H1 (cell line): ENCODE measurements at regions not wholly inside any gene's neighbourhood (a gene's known extent, or its start where the extent isn't known, plus 50 kb on each side); places are given as distances from the start of the nearest gene placed in this dataset.

Experiments
- CTCF ChIA-PET: fragments of 300-600 bp; sonication (Branson Sonifier 250); formaldehyde crosslinking; loops from one replicate; lab custom pipeline; 2021; ENCODE audit not compliant: partially characterized antibody; lab: Charles Lee
- POLR2A ChIA-PET: fragments of 300-600 bp; sonication (Branson Sonifier 250); formaldehyde crosslinking; loops from one replicate; lab custom pipeline; 2021; ENCODE audit warnings: inconsistent platforms; ENCODE audit not compliant: partially characterized antibody; lab: Charles Lee
- DNase-seq, 2 experiments: peaks; one replicate each; pipeline versions ENCODE4 v3.0.0 to v3.0.0-alpha.2; 2010 to 2022; ENCODE audit warnings: low spot score in 2 of 2, low read depth in 1 of 2, mixed read lengths in 1 of 2
- FAIRE-seq: peaks from 2 replicates; lab custom pipeline; 2011; peaks lifted over from hg19 to GRCh38; lab: Jason Lieb, UNC
- H2AFZ ChIP-seq: 2 replicates; pipeline ENCODE4 v1.8.1; 2012; ENCODE audit warnings: low read length, inconsistent platforms
- H2AK5ac ChIP-seq: 2 replicates; pipeline ENCODE4 v1.6.1; 2013; ENCODE audit warnings: low read depth, low read length
- H2BK120ac ChIP-seq: replicated peaks from 2 replicates; pipeline ENCODE3; 2013; ENCODE audit warnings: low read depth, low read length, inconsistent platforms
- H2BK12ac ChIP-seq: 2 replicates; pipeline ENCODE4 v1.6.1; 2013; ENCODE audit warnings: low read depth, low read length
- H2BK15ac ChIP-seq: 2 replicates; pipeline ENCODE4 v1.6.1; 2013; ENCODE audit warnings: low read length
- H2BK20ac ChIP-seq: 2 replicates; pipeline ENCODE4 v1.6.1; 2013; ENCODE audit warnings: low read length
- H2BK5ac ChIP-seq: 2 replicates; pipeline ENCODE4 v1.6.1; 2013; ENCODE audit warnings: low read depth, low read length
- H3K14ac ChIP-seq: 2 replicates; pipeline ENCODE4 v1.6.1; 2013; ENCODE audit warnings: inconsistent platforms; ENCODE audit not compliant: insufficient read length
- H3K18ac ChIP-seq: 2 replicates; pipeline ENCODE4 v1.6.1; 2013; ENCODE audit warnings: low read length; ENCODE audit errors: extremely low read depth
- H3K23ac ChIP-seq: 2 replicates; pipeline ENCODE4 v1.6.1; 2013; ENCODE audit warnings: inconsistent platforms; ENCODE audit not compliant: insufficient read length
- H3K23me2 ChIP-seq: 2 replicates; pipeline ENCODE4 v1.6.1; 2013; ENCODE audit warnings: low read depth, low read length
- H3K27ac ChIP-seq: 2 replicates; pipeline ENCODE4 v1.6.1; 2011; ENCODE audit warnings: low read depth, low read length, inconsistent platforms
- H3K27me3 ChIP-seq, 4 experiments: replicated peaks in 1 of 4; 1 replicate in 1 of 4; 2 replicates in 3 of 4; pipeline versions ENCODE4 v1.6.1 to v1.8.1; 2011 to 2013; ENCODE audit warnings: low read length in 3 of 4, mild to moderate bottlenecking in 3 of 4, inconsistent platforms in 2 of 4, mixed read lengths in 2 of 4, moderate library complexity in 1 of 4; ENCODE audit not compliant: control insufficient read depth in 3 of 4, insufficient read depth in 3 of 4; ENCODE audit errors: extremely low read depth in 1 of 4
- H3K36me3 ChIP-seq, 4 experiments: 2 replicates each; pipeline versions ENCODE4 v1.6.1 to v1.8.1; 2011 to 2013; ENCODE audit warnings: mild to moderate bottlenecking in 4 of 4, low read length in 3 of 4, moderate library complexity in 2 of 4, control low read depth in 1 of 4, inconsistent platforms in 1 of 4; ENCODE audit not compliant: insufficient read depth in 4 of 4, control insufficient read depth in 2 of 4
- H3K4ac ChIP-seq: replicated peaks from 2 replicates; pipeline ENCODE3; 2013; ENCODE audit warnings: low read length, low read depth, mixed read lengths, inconsistent platforms; ENCODE audit not compliant: insufficient read length
- H3K4me1 ChIP-seq, 4 experiments: replicated peaks in 1 of 4; 1 replicate in 1 of 4; 2 replicates in 3 of 4; pipeline versions ENCODE4 v1.6.1 to v1.8.1; 2011 to 2013; ENCODE audit warnings: low read length in 3 of 4, inconsistent platforms in 2 of 4, mixed read lengths in 1 of 4; ENCODE audit not compliant: insufficient read depth in 4 of 4, control insufficient read depth in 3 of 4
- H3K4me2 ChIP-seq, 2 experiments: 2 replicates each; pipeline versions ENCODE4 v1.6.1 to v1.8.1; 2011 to 2013; ENCODE audit warnings: low read depth in 2 of 2, low read length in 2 of 2, control low read depth in 1 of 2, inconsistent platforms in 1 of 2, mild to moderate bottlenecking in 1 of 2; ENCODE audit not compliant: insufficient read depth in 1 of 2
- H3K4me3 ChIP-seq, 4 experiments: fragments of 200-600, 300-600 bp in 1 of 4; sonication (generic), shearing (Covaris generic), sonication (Bioruptor Twin) in 1 of 4; 2 replicates each; pipeline versions ENCODE4 v1.5.1 to v1.8.1; 2011 to 2016; ENCODE audit warnings: low read length in 4 of 4, low read depth in 3 of 4, control low read depth in 2 of 4, inconsistent platforms in 2 of 4, mild to moderate bottlenecking in 2 of 4, mixed read lengths in 1 of 4, moderate library complexity in 1 of 4; ENCODE audit not compliant: insufficient read depth in 2 of 4; ENCODE audit errors: extremely low read depth in 1 of 4
- H3K56ac ChIP-seq: replicated peaks from 2 replicates; pipeline ENCODE3; 2013; ENCODE audit warnings: low read depth, mild to moderate bottlenecking, mixed read lengths, low read length, inconsistent platforms; ENCODE audit not compliant: insufficient read length
- H3K79me1 ChIP-seq: 2 replicates; pipeline ENCODE4 v1.6.1; 2013; ENCODE audit warnings: low read depth, low read length, control low read depth
- H3K79me2 ChIP-seq, 2 experiments: 2 replicates each; pipeline versions ENCODE4 v1.6.1 to v1.8.1; 2012 to 2013; ENCODE audit warnings: low read length in 2 of 2, mild to moderate bottlenecking in 2 of 2, inconsistent platforms in 1 of 2; ENCODE audit not compliant: insufficient read depth in 2 of 2, control insufficient read depth in 1 of 2
- H3K9ac ChIP-seq, 4 experiments: replicated peaks in 1 of 4; 1 replicate in 1 of 4; 2 replicates in 3 of 4; pipeline versions ENCODE4 v1.6.1 to v1.8.1; 2011 to 2013; ENCODE audit warnings: low read depth in 3 of 4, low read length in 3 of 4, control low read depth in 2 of 4, mild to moderate bottlenecking in 2 of 4, moderate library complexity in 2 of 4, inconsistent platforms in 1 of 4; ENCODE audit errors: extremely low read depth in 1 of 4
- H3K9me3 ChIP-seq, 2 experiments: 2 replicates each; pipeline versions ENCODE4 v1.6.1 to v1.8.1; 2012 to 2013; ENCODE audit warnings: mild to moderate bottlenecking in 2 of 2, moderate library complexity in 2 of 2, control low read depth in 1 of 2, inconsistent platforms in 1 of 2, low read depth in 1 of 2, low read length in 1 of 2, mixed read lengths in 1 of 2; ENCODE audit not compliant: insufficient read depth in 2 of 2
- H4K20me1 ChIP-seq, 2 experiments: replicated peaks in 1 of 2; 2 replicates each; pipeline versions ENCODE3 to v1.8.1; 2011 to 2013; ENCODE audit warnings: inconsistent platforms in 2 of 2, low read length in 2 of 2, mild to moderate bottlenecking in 1 of 2; ENCODE audit not compliant: insufficient read depth in 2 of 2, control insufficient read depth in 1 of 2
- H4K5ac ChIP-seq: 2 replicates; pipeline ENCODE4 v1.6.1; 2013; ENCODE audit warnings: low read length, low read depth, mixed read lengths, inconsistent platforms; ENCODE audit not compliant: insufficient read length
- H4K8ac ChIP-seq: 2 replicates; pipeline ENCODE4 v1.8.0; 2013; ENCODE audit warnings: mild to moderate bottlenecking, moderate library complexity, low read length, inconsistent platforms; ENCODE audit not compliant: insufficient read depth; ENCODE audit errors: extremely low read depth
- H4K91ac ChIP-seq: replicated peaks from 2 replicates; pipeline ENCODE3; 2013; ENCODE audit warnings: low read length, mixed read lengths, inconsistent platforms; ENCODE audit not compliant: insufficient read length
- CEBPB ChIP-seq: IDR thresholded peaks from 2 replicates; pipeline ENCODE4 v1.6.1; 2012; ENCODE audit warnings: low read depth, low read length
- KDM4A ChIP-seq: IDR thresholded peaks from one replicate; pipeline ENCODE4 v1.7.1; 2012; ENCODE audit warnings: low read depth, mild to moderate bottlenecking, moderate library complexity, low read length, inconsistent platforms; ENCODE audit not compliant: severe bottlenecking
- SP2 ChIP-seq: IDR thresholded peaks from 2 replicates; pipeline ENCODE4 v1.6.1; 2012; ENCODE audit warnings: mild to moderate bottlenecking, low read length, inconsistent platforms
- SP4 ChIP-seq: IDR thresholded peaks from 2 replicates; pipeline ENCODE4 v1.6.1; 2012; ENCODE audit warnings: low read length, inconsistent platforms
- WGBS, 2 experiments: shearing (Covaris generic) in 1 of 2; methylation state at CpG; one replicate each; pipeline versions ENCODE4 v1.1.6 to v1.1.7; 2013 to 2015; ENCODE audit warnings: low lambda C conversion rate in 2 of 2, mixed read lengths in 2 of 2, inconsistent platforms in 1 of 2, low coverage in 1 of 2, missing lambda C conversion rate in 1 of 2; ENCODE audit not compliant: insufficient replicate concordance in 2 of 2, insufficient coverage in 1 of 2, insufficient read length in 1 of 2; ENCODE audit errors: extremely low coverage in 1 of 2, missing lambda C conversion rate in 1 of 2; 5-methylcytosine and 5-hydroxymethylcytosine counted together

- Histone ChIP-seq H3K9me3 (no peaks in the 10 kb centered on the region), H3K23ac (no peak overlapping the region), H2BK20ac (no peak overlapping the region), H2BK15ac (no peak overlapping the region), H4K20me1 (no peaks in the 10 kb centered on the region), H3K79me2 (no peaks in the 10 kb centered on the region), H2BK5ac (no peak overlapping the region), H3K4me3 (no peak overlapping the region), H3K9ac (no peak overlapping the region), H3K56ac (no peak overlapping the region), H3K79me1 (no peaks in the 10 kb centered on the region), H2BK120ac (no peak overlapping the region), H2AFZ (no peak overlapping the region), H4K91ac (no peak overlapping the region), H4K8ac (no peak overlapping the region), H3K14ac (no peak overlapping the region), H2AK5ac (no peak overlapping the region), H3K4me1 (no peaks in the 10 kb centered on the region), H2BK12ac (no peak overlapping the region), H3K4ac (no peak overlapping the region), H3K18ac (no peak overlapping the region), H3K4me2 (no peak overlapping the region), H4K5ac (no peak overlapping the region), H3K27me3 (no peaks in the 10 kb centered on the region), H3K27ac (no peak overlapping the region), H3K36me3 (no peaks in the 10 kb centered on the region), H3K23me2 (no peaks in the 10 kb centered on the region)
- FAIRE-seq (no peak), DNase-seq (no peak)
- TF ChIP-seq CEBPB (peak; percentile 59), KDM4A (no peak), SP4 (no peak), SP2 (no peak)
- WGBS, 2 experiments = 93% methylated on average over 3 of the region's 3 CpGs; no CpG with 5 or more reads in 1 of the 2 experiments
- ChIA-PET CTCF (no interaction called here), POLR2A (no interaction called here)
Observed at GRCh38 chr1:199591468-199591867, 436.0 kb upstream of the NR5A2 start.
